Ovary (tissue), 7 donors: ENCODE measurements at regions not wholly inside any gene's neighbourhood (a gene's known extent, or its start where the extent isn't known, plus 50 kb on each side); places are given as distances from the start of the nearest gene placed in this dataset.

ENCODE experiments used
- DNase-seq, 5 donors: peaks; one replicate each; pipeline ENCODE4 v3.0.0-alpha.2; 2019 to 2020
- H3K27ac ChIP-seq, 2 donors: fragments of 200-600 bp; one replicate each; pipeline versions ENCODE4 v1.5.1 to v1.8.0; 2019 to 2022
- H3K27me3 ChIP-seq: fragments of 200-600 bp; one replicate; pipeline ENCODE4 v1.8.0; 2022
- H3K36me3 ChIP-seq: fragments of 200-600 bp; sonication (generic); one replicate; pipeline ENCODE4 v1.5.1; 2019
- H3K4me1 ChIP-seq: one replicate; pipeline ENCODE4 v1.8.1; 2013; ENCODE audit warnings: mild to moderate bottlenecking, moderate library complexity; ENCODE audit not compliant: insufficient read depth
- H3K4me3 ChIP-seq: fragments of 200-600 bp; sonication (generic); one replicate; pipeline ENCODE4 v1.5.1; 2017
- H3K9me3 ChIP-seq, 2 donors: fragments of 200-600 bp in 1 of 2; sonication (generic) in 1 of 2; one replicate each; pipeline versions ENCODE4 v1.5.1 to v1.8.1; 2013 to 2019; ENCODE audit warnings: mild to moderate bottlenecking in 1 of 2, moderate library complexity in 1 of 2
- CTCF ChIP-seq, 3 donors: fragments of 450-650 bp in 2 of 3; fragments of 200-600 bp in 1 of 3; IDR thresholded peaks; one replicate each; pipeline versions ENCODE4 v1.5.1 to v1.8.0; 2016 to 2022; ENCODE audit warnings: antibody characterized with exemption in 3 of 3, mild to moderate bottlenecking in 1 of 3
- EP300 ChIP-seq: sonication (generic); formaldehyde crosslinking; IDR thresholded peaks from one replicate; pipeline ENCODE4 v1.6.1; 2017; ENCODE audit warnings: antibody characterized with exemption
- POLR2A ChIP-seq: fragments of 450-650 bp; IDR thresholded peaks from one replicate; pipeline ENCODE4 v1.6.1; 2017; ENCODE audit warnings: antibody characterized with exemption, mild to moderate bottlenecking, moderate library complexity
- WGBS, 3 donors: extraction: QIAGEN DNeasy Blood & Tissue Kit in 1 of 3; methylation state at CpG; one replicate each; pipeline versions ENCODE4 v1.1.5 to v1.1.7; 2013 to 2017; 5-methylcytosine and 5-hydroxymethylcytosine counted together
- intact Hi-C, 4 donors: fragments of 100-400 bp; cut with DNase I; formaldehyde crosslinking; loops; one replicate each; pipeline versions ENCODE4 v1.11.0 to v1.15.1; 2022 to 2023
- donor health status: DM: no; HTN: no; CAD: no; lungs with moderate emphysema.
- donor health status: DM: no; HTN: no; CAD: no.
- donor health status: Bipolar disorder and iron deficiency.
- donor health status: DM: no; HTN: no; CAD: no.
- donor health status: DM: yes; HTN: yes; CAD: no.

- Histone ChIP-seq H3K27ac (no peak overlapping the region), H3K36me3 (no peaks in the 10 kb centered on the region), H3K4me3 (no peak overlapping the region), H3K27me3 (no peaks in the 10 kb centered on the region), H3K9me3 (no peaks in the 10 kb centered on the region), H3K4me1 (no peaks in the 10 kb centered on the region)
- intact Hi-C loops: no loop called here
- WGBS, 3 donors: 64 to 67% (median 66%) methylated on average over 4 of the region's 4 CpGs
- no peak for DNase-seq
- no peak for TF ChIP-seq POLR2A
- TF ChIP-seq EP300: no peak
- no peak for TF ChIP-seq CTCF (IDR thresholded peaks at IDR 0.05)
Observed at GRCh38 chr2:186399082-186399644, 86.9 kb upstream of the ZC3H15 start.

- Histone ChIP-seq H3K4me1 (no peaks in the 10 kb centered on the region), H3K27ac (no peak overlapping the region), H3K9me3 (no peaks in the 10 kb centered on the region), H3K36me3 (no peaks in the 10 kb centered on the region), H3K4me3 (no peak overlapping the region), H3K27me3 (no peaks in the 10 kb centered on the region)
- TF ChIP-seq CTCF (IDR thresholded peaks at IDR 0.05) (no peak), EP300 (no peak), POLR2A (no peak)
- intact Hi-C loops: no loop called here
- DNase-seq: no peak
Observed at GRCh38 chr2:186405842-186406241, 80.2 kb upstream of the ZC3H15 start.

GRCh38 chr2:186407611-186408010 is 78.4 kb upstream of the ZC3H15 start:
- intact Hi-C loops: no loop called here
- Histone ChIP-seq H3K9me3 (no peaks in the 10 kb centered on the region), H3K27me3 (no peaks in the 10 kb centered on the region), H3K27ac (no peak overlapping the region), H3K4me1 (no peaks in the 10 kb centered on the region), H3K36me3 (no peaks in the 10 kb centered on the region), H3K4me3 (no peak overlapping the region)
- no peak for TF ChIP-seq EP300
- no peak for TF ChIP-seq POLR2A
- TF ChIP-seq CTCF (IDR thresholded peaks at IDR 0.05): no peak
- no peak for DNase-seq
- 89 to 92% (median 90%) methylated on average over 3 of the region's 3 CpGs for WGBS, 3 donors

- H3K4me1 ChIP-seq: no peaks in the 10 kb centered on the region
- H3K9me3 ChIP-seq: no peaks in the 10 kb centered on the region
- WGBS, 3 donors: 98 to 99% (median 98%) methylated on average over 2 of the region's 2 CpGs
- no peaks in the 10 kb centered on the region for H3K27me3 ChIP-seq
- H3K27ac ChIP-seq: no peak overlapping the region
- no peaks in the 10 kb centered on the region for H3K36me3 ChIP-seq
- intact Hi-C loops: no loop called here
- no peak for TF ChIP-seq EP300
- no peak for TF ChIP-seq POLR2A
- TF ChIP-seq CTCF (IDR thresholded peaks at IDR 0.05): no peak
- no peak for DNase-seq
- no peak overlapping the region for H3K4me3 ChIP-seq
Observed at GRCh38 chr2:186410802-186411201, 75.3 kb upstream of the ZC3H15 start.
